Neuron (in vitro differentiated cells): ENCODE measurements at regions not wholly inside any gene's neighbourhood (a gene's known extent, or its start where the extent isn't known, plus 50 kb on each side); places are given as distances from the start of the nearest gene placed in this dataset.
"Not testable (repeated sequence)": the region's sequence is repeated elsewhere in the genome, so short reads cannot be mapped to it uniquely, and the experiment has no call there.

Experiments used
- H2AFZ ChIP-seq: one replicate; pipeline ENCODE4 v1.6.1; 2013; ENCODE audit warnings: low read depth, mild to moderate bottlenecking, inconsistent platforms, low read length, moderate library complexity
- H3K27me3 ChIP-seq: one replicate; pipeline ENCODE4 v1.6.1; 2013; ENCODE audit warnings: low read length; ENCODE audit not compliant: insufficient read depth
- H3K36me3 ChIP-seq: one replicate; pipeline ENCODE4 v1.6.1; 2013; ENCODE audit warnings: low read length; ENCODE audit not compliant: insufficient read depth
- H3K4me1 ChIP-seq: one replicate; pipeline ENCODE4 v1.6.1; 2013; ENCODE audit warnings: low read length; ENCODE audit not compliant: insufficient read depth
- H3K4me3 ChIP-seq: 2 replicates; pipeline ENCODE4 v1.5.1; 2013; ENCODE audit warnings: mild to moderate bottlenecking, low read length, moderate library complexity
- H3K9me3 ChIP-seq: one replicate; pipeline ENCODE4 v1.6.1; 2013; ENCODE audit warnings: low read length

DNA sequence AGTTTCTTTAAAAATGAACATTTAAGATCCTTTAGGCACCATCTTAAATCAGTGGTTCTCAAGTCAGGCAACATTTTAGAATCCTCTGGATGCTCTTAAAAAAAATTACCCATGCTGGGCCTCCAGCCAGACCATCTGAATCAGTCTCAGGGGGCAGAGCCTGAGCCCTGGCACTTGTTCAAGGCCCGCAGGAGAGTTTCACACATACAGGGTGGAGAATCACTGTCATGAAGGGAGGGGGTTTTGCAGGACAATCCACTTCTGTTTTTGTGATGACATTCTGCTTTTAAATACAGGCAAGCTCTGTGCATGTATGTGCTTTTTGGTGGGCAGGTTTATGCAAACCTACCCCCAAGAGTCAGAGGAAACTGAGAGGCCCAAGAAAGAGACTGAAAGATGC is 268.6 kb downstream of the SEC23IP start:
- H2AFZ ChIP-seq = no peak overlapping the region
- no peak overlapping the region for H3K4me3 ChIP-seq
- H3K9me3 ChIP-seq = no peaks in the 10 kb centered on the region
- no peaks in the 10 kb centered on the region for H3K36me3 ChIP-seq
- peaks cover 3% of the 10 kb centered on the region for H3K27me3 ChIP-seq
- H3K4me1 ChIP-seq = no peaks in the 10 kb centered on the region

DNA sequence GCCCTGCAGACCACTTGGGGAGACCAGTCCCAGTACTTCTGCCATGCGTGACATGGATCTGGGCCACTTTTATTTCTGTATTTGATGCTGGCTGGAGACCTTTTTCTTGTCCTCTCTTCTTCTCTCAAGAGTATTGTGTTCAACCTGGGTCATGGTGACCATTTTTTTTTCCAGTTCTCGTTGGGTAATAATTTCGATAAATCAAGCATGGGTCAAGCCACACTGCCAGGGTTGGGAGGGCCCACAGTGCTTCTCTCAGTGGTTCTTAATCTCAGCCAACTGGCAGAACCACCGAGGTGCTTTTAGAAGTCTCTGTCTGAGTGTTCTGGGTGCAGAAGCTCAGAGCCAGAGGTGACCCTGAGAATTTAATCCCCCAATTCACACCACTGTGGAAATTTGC is 269.9 kb downstream of the SEC23IP start:
- Histone ChIP-seq H3K36me3 (no peaks in the 10 kb centered on the region), H3K4me1 (no peaks in the 10 kb centered on the region), H3K9me3 (no peaks in the 10 kb centered on the region), H3K4me3 (no peak overlapping the region), H3K27me3 (peaks cover 3% of the 10 kb centered on the region), H2AFZ (no peak overlapping the region)

- Histone ChIP-seq H3K4me3 (no peak overlapping the region), H3K4me1 (no peaks in the 10 kb centered on the region), H2AFZ (no peak overlapping the region), H3K9me3 (no peaks in the 10 kb centered on the region), H3K36me3 (no peaks in the 10 kb centered on the region), H3K27me3 (peaks cover 2% of the 10 kb centered on the region)
These were observed 279.8 kb downstream of the SEC23IP start for GRCh38 chr10:120172356-120172755.

DNA sequence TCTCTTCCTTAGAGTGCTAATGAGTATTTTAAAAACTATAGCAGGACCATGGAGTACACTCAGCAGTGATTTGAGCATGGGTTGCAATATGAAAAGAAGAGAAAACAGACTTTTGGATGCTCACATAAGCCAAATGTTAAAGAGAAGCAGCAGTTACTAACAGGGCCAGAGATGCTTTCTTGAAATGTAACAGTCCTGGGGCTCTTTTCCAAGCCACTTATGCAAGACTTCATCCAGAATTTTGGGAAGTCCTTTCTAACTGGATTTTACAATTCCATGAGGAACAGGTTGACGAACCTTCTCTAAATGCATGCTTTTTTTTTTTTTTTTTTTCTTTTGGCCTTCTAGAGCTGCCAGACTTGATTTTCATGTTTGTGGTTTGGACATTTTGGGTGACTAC is 282.0 kb downstream of the SEC23IP start:
- H3K9me3 ChIP-seq = no peaks in the 10 kb centered on the region
- H3K4me3 ChIP-seq = no peak overlapping the region

DNA sequence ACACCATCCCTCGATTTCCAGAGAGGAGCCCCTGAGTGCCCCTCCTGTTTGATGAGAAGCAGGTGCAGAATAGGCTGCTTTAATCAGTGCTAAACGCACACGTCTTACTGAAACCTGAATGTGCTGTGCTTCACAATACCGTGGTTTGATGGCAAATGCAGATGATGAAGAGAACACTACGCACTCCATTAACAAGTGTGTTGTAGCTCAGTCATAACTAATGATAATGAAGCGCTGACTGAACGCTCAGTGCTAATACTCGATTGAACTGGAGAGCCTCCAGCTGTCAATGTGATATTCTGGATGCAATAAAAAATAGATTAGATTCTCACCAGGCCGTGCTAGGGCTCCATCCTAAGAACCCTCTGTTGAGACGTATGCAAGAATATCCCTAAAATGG is 279.7 kb upstream of the PLPP4 start:
- no peaks in the 10 kb centered on the region for H3K9me3 ChIP-seq
- H3K27me3 ChIP-seq = peaks cover 2% of the 10 kb centered on the region
- H3K36me3 ChIP-seq = no peaks in the 10 kb centered on the region
- H3K4me3 ChIP-seq = no peak overlapping the region
- H3K4me1 ChIP-seq = no peaks in the 10 kb centered on the region
- H2AFZ ChIP-seq = no peak overlapping the region

More for the DNA sequence above, 282.0 kb downstream of the SEC23IP start:
- Histone ChIP-seq H3K36me3 (no peaks in the 10 kb centered on the region), H3K4me1 (no peaks in the 10 kb centered on the region), H3K27me3 (peaks cover 2% of the 10 kb centered on the region), H2AFZ (no peak overlapping the region)

DNA sequence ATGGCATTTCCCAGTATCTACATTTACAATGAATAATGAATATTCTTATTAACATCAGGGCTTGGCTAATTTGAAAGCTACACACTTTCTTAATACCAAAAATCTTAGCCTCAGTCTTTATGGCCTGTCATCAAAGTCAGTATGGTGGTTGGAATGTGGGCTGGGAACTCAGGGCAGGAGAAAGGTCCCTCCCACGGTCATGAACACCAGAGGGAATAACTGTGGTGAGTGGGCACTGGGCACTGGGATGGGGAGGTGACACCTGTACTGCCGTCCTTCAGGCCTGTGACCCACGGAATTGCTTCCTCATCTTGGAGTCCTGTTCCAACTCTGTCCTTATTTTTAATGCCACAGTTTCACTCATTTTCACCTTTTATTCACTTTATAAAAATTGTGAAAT is 276.9 kb upstream of the PLPP4 start:
- Histone ChIP-seq H3K9me3 (no peaks in the 10 kb centered on the region), H3K4me1 (no peaks in the 10 kb centered on the region), H3K27me3 (peaks cover 1% of the 10 kb centered on the region), H3K4me3 (no peak overlapping the region), H3K36me3 (no peaks in the 10 kb centered on the region), H2AFZ (no peak overlapping the region)

GRCh38 chr10:120181154-120181553 is 275.9 kb upstream of the PLPP4 start:
- Histone ChIP-seq H3K27me3 (peaks cover 2% of the 10 kb centered on the region), H2AFZ (no peak overlapping the region), H3K4me3 (no peak overlapping the region), H3K36me3 (no peaks in the 10 kb centered on the region), H3K4me1 (no peaks in the 10 kb centered on the region), H3K9me3 (no peaks in the 10 kb centered on the region)

DNA sequence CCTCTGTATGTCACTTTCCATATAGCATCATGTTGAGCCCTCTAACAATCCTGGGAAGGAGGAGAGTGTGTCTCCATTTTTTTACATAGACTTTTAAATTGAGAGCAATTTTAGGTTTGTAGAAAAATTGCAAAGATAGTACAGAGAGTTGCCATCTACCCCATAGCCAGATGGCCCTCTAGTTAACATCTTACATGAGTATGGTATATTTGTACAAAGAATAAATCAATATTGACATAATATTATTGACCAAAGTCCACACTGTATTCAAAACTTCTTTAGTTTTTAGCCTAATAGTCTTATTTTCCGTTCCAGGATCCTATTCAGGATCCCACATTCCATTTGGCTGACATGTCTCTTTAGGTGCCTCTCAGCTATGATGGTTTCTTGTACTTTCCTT is 274.6 kb upstream of the PLPP4 start:
- H3K36me3 ChIP-seq = no peaks in the 10 kb centered on the region
- no peaks in the 10 kb centered on the region for H3K4me1 ChIP-seq
- no peak overlapping the region for H2AFZ ChIP-seq
- no peak overlapping the region for H3K4me3 ChIP-seq
- H3K27me3 ChIP-seq = peaks cover 2% of the 10 kb centered on the region
- H3K9me3 ChIP-seq = no peaks in the 10 kb centered on the region

DNA sequence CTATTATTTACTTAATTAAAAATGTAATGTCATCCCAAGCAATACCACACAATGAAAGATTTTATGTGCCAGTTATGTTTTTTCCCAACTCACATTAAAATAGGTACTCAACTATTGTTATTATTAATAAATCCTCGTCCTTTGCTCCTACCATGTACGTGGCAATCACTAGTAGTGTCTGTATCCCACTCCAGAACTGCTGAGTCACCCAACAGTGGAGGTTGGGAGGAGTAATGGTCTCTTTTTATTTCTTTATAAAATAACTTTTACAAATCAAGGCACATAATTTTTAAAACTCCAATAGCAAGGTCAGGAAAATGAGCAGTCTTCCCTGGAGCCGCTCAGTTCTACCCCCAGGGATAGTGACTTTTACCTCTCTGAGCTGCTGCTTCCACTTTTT is 273.5 kb upstream of the PLPP4 start:
- Histone ChIP-seq H3K4me3 (no peak overlapping the region), H2AFZ (no peak overlapping the region), H3K9me3 (no peaks in the 10 kb centered on the region), H3K36me3 (no peaks in the 10 kb centered on the region), H3K4me1 (no peaks in the 10 kb centered on the region), H3K27me3 (peaks cover 2% of the 10 kb centered on the region)

DNA sequence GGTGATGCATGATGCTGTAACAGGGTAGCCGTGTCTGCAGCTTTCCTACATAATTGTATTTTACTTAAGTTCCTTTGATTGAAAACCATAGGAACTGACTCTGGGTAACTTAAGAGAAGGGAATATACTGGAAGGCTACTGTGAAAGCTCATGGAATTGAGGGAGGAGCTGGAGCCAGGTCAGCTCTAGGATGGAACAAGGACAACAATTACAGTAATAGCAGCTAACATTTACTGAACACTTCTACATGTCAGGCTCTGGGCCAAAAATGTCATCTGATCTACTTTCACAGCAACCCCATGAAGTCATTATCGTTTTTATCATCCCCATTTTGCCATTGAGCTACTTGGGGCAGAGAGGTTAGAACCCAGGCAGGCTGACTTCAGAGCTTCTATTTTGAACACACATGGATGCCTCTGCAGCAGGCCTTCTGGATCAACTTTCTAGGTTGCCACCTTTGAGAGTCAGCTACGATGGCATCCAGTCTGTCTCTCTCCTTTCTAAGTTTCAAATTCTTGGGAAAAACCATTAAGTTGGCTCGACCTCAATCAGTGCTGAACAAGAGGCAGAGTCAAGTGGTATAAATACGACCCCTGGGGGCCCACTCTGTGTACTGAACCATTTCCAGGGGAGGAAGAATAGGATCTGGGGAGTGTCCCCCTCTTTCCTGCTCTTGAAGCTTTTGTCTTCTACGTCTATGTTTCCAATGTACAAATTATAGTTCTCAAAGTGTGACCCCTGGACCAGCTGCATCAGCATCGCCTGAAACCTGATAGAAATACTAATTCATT is 272.3 kb upstream of the PLPP4 start:
- Histone ChIP-seq H3K4me3 (no peak overlapping the region), H3K36me3 (no peaks in the 10 kb centered on the region), H3K9me3 (no peaks in the 10 kb centered on the region), H3K4me1 (no peaks in the 10 kb centered on the region), H3K27me3 (peaks cover 2% of the 10 kb centered on the region), H2AFZ (no peak overlapping the region)

GRCh38 chr10:120186506-120186905 is 270.5 kb upstream of the PLPP4 start:
- no peaks in the 10 kb centered on the region for H3K9me3 ChIP-seq
- no peaks in the 10 kb centered on the region for H3K4me1 ChIP-seq
- no peak overlapping the region for H2AFZ ChIP-seq
- H3K27me3 ChIP-seq = peaks cover 2% of the 10 kb centered on the region
- no peaks in the 10 kb centered on the region for H3K36me3 ChIP-seq
- H3K4me3 ChIP-seq = no peak overlapping the region

DNA sequence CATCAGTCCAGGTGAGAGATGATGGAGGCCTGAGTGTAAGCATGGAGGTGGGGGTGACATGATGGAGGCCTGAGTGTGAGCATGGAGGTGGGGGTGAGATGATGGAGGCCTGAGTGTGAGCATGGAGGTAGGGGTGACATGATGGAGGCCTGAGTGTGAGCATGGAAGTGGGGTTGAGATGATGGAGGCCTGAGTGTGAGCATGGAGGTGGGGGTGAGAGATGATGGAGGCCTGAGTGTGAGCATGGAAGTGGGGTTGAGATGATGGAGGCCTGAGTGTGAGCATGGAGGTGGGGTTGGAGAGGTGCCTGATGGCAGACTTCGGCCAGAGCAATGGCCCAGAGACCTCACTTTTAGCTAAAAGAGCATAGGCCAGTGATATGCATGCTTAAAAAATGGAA is 269.9 kb upstream of the PLPP4 start:
- H3K9me3 ChIP-seq, H3K36me3 ChIP-seq, H2AFZ ChIP-seq, H3K4me1 ChIP-seq, H3K27me3 ChIP-seq, H3K4me3 ChIP-seq: not testable (repeated sequence)

- H3K36me3 ChIP-seq = no peaks in the 10 kb centered on the region
- H2AFZ ChIP-seq = no peak overlapping the region
- H3K4me1 ChIP-seq = no peaks in the 10 kb centered on the region
- peaks cover 2% of the 10 kb centered on the region for H3K27me3 ChIP-seq
- H3K4me3 ChIP-seq = no peak overlapping the region
- no peaks in the 10 kb centered on the region for H3K9me3 ChIP-seq
These were observed 268.1 kb upstream of the PLPP4 start for GRCh38 chr10:120188950-120189349.
